Mammary epithelial cell (primary cell): ENCODE measurements at regions not wholly inside any gene's neighbourhood (a gene's known extent, or its start where the extent isn't known, plus 50 kb on each side); places are given as distances from the start of the nearest gene placed in this dataset.

Source experiments
- EZH2 ChIP-seq: IDR thresholded peaks from 2 replicates; pipeline ENCODE4 v1.6.1; 2012; ENCODE audit warnings: low read length, inconsistent platforms, borderline replicate concordance
- TF ChIP-seq, protein P1 (sequence below), 2 donors: IDR thresholded peaks in 1 of 2; conservative IDR thresholded peaks in 1 of 2; 2 replicates each; pipeline ENCODE4 v1.5.1; 2011 to 2012; ENCODE audit warnings: inconsistent platforms in 2 of 2, low read length in 2 of 2, mild to moderate bottlenecking in 2 of 2, control low read depth in 1 of 2, low read depth in 1 of 2; ENCODE audit not compliant: insufficient read depth in 1 of 2; ENCODE audit errors: extremely low read depth in 1 of 2

DNA sequence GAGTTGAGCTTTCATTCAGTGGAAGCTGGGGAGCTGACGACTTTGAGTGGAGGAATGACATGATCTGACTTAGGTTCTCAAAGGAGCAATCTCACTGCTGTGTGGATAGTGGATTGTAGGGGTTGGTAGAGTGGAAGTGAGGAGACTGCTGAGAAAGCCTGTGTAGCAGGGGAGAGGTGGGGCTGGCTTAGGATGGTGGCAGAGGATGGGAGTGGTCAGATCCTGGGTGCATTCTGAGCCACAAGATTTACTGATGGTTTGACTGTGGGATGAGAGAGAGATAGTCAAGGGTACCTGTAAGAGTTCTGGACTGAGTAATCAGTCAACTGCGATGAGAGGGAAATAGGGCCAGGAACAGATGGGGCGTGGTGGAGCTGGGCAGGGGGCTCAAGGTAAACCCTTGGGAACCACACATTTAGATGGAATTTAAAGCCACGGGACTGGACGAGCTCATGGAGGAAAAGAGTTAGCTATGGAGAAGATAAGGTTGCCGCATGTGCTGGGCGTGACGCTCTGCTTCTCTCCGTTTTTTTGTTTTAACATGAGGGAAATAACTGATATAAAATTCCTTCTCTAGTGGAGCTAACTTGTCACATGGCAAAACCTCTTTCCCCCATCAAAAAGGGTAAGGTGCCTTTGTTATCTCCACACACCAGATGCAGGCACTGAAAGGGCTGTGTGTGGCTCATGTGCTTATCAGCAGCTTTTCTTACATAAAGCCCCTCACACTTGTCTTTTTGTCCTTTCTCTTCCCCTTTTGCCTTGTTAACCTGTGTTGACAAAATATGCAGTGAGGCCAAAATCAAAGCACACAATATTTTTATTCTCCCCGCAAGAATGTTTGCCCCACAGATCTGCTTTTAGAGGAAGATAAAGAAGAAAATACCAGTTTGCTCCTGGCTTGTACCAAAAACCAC is 379.8 kb downstream of the TSN start:
- TF ChIP-seq, protein P1, sequence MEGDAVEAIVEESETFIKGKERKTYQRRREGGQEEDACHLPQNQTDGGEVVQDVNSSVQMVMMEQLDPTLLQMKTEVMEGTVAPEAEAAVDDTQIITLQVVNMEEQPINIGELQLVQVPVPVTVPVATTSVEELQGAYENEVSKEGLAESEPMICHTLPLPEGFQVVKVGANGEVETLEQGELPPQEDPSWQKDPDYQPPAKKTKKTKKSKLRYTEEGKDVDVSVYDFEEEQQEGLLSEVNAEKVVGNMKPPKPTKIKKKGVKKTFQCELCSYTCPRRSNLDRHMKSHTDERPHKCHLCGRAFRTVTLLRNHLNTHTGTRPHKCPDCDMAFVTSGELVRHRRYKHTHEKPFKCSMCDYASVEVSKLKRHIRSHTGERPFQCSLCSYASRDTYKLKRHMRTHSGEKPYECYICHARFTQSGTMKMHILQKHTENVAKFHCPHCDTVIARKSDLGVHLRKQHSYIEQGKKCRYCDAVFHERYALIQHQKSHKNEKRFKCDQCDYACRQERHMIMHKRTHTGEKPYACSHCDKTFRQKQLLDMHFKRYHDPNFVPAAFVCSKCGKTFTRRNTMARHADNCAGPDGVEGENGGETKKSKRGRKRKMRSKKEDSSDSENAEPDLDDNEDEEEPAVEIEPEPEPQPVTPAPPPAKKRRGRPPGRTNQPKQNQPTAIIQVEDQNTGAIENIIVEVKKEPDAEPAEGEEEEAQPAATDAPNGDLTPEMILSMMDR (conservative IDR thresholded peaks at IDR 0.05 in 1 of 2, IDR thresholded peaks at IDR 0.05 in 1 of 2; ENCODE audit: extremely low read depth in 1 of 2, insufficient read depth in 1 of 2, low read depth in 1 of 2, low read length in 2 of 2): no peak
- TF ChIP-seq EZH2: no peak
